Progenitor cell of endocrine pancreas (in vitro differentiated cells): ENCODE measurements at regions not wholly inside any gene's neighbourhood (a gene's known extent, or its start where the extent isn't known, plus 50 kb on each side); places are given as distances from the start of the nearest gene placed in this dataset.

Experiments
- DNase-seq: peaks from one replicate; pipeline ENCODE4 v3.0.0; 2021; ENCODE audit warnings: low spot score; ENCODE audit not compliant: unreplicated experiment
- H3K27ac Mint-ChIP-seq: 2 replicates; pipeline ENCODE4 v1.8.0; 2021; ENCODE audit warnings: mild to moderate bottlenecking, moderate library complexity, mixed read lengths
- H3K27me3 Mint-ChIP-seq: 2 replicates; pipeline ENCODE4 v1.8.0; 2021; ENCODE audit warnings: mixed read lengths
- H3K36me3 Mint-ChIP-seq: 2 replicates; pipeline ENCODE4 v1.8.0; 2022; ENCODE audit warnings: mixed read lengths; ENCODE audit not compliant: insufficient read depth
- H3K4me1 Mint-ChIP-seq: 2 replicates; pipeline ENCODE4 v1.8.0; 2021; ENCODE audit warnings: low read depth, mixed read lengths
- H3K4me3 Mint-ChIP-seq: 2 replicates; pipeline ENCODE4 v1.8.0; 2021; ENCODE audit warnings: low read depth, mild to moderate bottlenecking, moderate library complexity, mixed read lengths
- H3K9me3 Mint-ChIP-seq: 2 replicates; pipeline ENCODE4 v1.8.0; 2021; ENCODE audit warnings: low read depth, mixed read lengths
- CTCF ChIP-seq: fragments of 200-600 bp; sonication (generic); IDR thresholded peaks from one replicate; pipeline ENCODE4 v1.5.0; 2021; ENCODE audit warnings: antibody characterized with exemption, mild to moderate bottlenecking; ENCODE audit not compliant: unreplicated experiment

- H3K27me3 Mint-ChIP-seq, result no peaks in the 10 kb centered on the region
- peaks cover 3% of the 10 kb centered on the region for H3K9me3 Mint-ChIP-seq
- TF ChIP-seq CTCF, result peak; percentile 66
- no peak overlapping the region for H3K27ac Mint-ChIP-seq
- DNase-seq, result no peak
- H3K4me1 Mint-ChIP-seq, result peaks cover 8% of the 10 kb centered on the region
- H3K4me3 Mint-ChIP-seq, result no peak overlapping the region
- H3K36me3 Mint-ChIP-seq, result peaks cover 2% of the 10 kb centered on the region
Measured at GRCh38 chr3:86245360-86245759, 745.6 kb downstream of the VGLL3 start.

GRCh38 chr3:86244905-86245304, 746.0 kb downstream of the VGLL3 start:
- no peaks in the 10 kb centered on the region for H3K27me3 Mint-ChIP-seq
- peaks cover 8% of the 10 kb centered on the region for H3K4me1 Mint-ChIP-seq
- DNase-seq, result no peak
- peaks cover 2% of the 10 kb centered on the region for H3K36me3 Mint-ChIP-seq
- no peak for TF ChIP-seq CTCF
- H3K27ac Mint-ChIP-seq, result no peak overlapping the region
- H3K4me3 Mint-ChIP-seq, result no peak overlapping the region
- peaks cover 3% of the 10 kb centered on the region for H3K9me3 Mint-ChIP-seq

- Mint-ChIP-seq H3K9me3 (no peaks in the 10 kb centered on the region), H3K36me3 (no peaks in the 10 kb centered on the region), H3K4me1 (peaks cover 9% of the 10 kb centered on the region)
Measured at GRCh38 chr3:86239946-86240345, 751.0 kb downstream of the VGLL3 start.

GRCh38 chr3:86234506-86235254, 756.3 kb downstream of the VGLL3 start:
- Mint-ChIP-seq H3K27ac (no peak overlapping the region), H3K4me3 (no peak overlapping the region), H3K9me3 (no peaks in the 10 kb centered on the region), H3K4me1 (peaks cover 9% of the 10 kb centered on the region), H3K27me3 (no peaks in the 10 kb centered on the region), H3K36me3 (no peaks in the 10 kb centered on the region)
- TF ChIP-seq CTCF, result no peak
- DNase-seq, result no peak

More at GRCh38 chr3:86239946-86240345, 751.0 kb downstream of the VGLL3 start:
- Mint-ChIP-seq H3K27ac (no peak overlapping the region), H3K4me3 (no peak overlapping the region), H3K27me3 (no peaks in the 10 kb centered on the region)
- no peak for TF ChIP-seq CTCF
- no peak for DNase-seq

GRCh38 chr3:86230762-86231161, 760.2 kb downstream of the VGLL3 start:
- no peak overlapping the region for H3K27ac Mint-ChIP-seq
- H3K4me3 Mint-ChIP-seq, result no peak overlapping the region
- peaks cover 8% of the 10 kb centered on the region for H3K4me1 Mint-ChIP-seq
- H3K9me3 Mint-ChIP-seq, result no peaks in the 10 kb centered on the region
- no peaks in the 10 kb centered on the region for H3K36me3 Mint-ChIP-seq
- TF ChIP-seq CTCF, result no peak
- H3K27me3 Mint-ChIP-seq, result no peaks in the 10 kb centered on the region
- no peak for DNase-seq
